HCT116 (cell line): ENCODE measurements at regions not wholly inside any gene's neighbourhood (a gene's known extent, or its start where the extent isn't known, plus 50 kb on each side); places are given as distances from the start of the nearest gene placed in this dataset.

ENCODE experiments used
- EZH2 ChIP-seq: fragments of 200-600 bp; sonication (generic); IDR thresholded peaks from 2 replicates; pipeline ENCODE4 v1.6.1; 2017; ENCODE audit warnings: antibody characterized with exemption, mixed run types
- POLR2AphosphoS5 ChIP-seq: IDR thresholded peaks from 2 replicates; pipeline ENCODE4 v1.6.1; 2011; ENCODE audit warnings: mild to moderate bottlenecking, low read depth, low read length, moderate library complexity
- TCF7L2 ChIP-seq: IDR thresholded peaks from 2 replicates; pipeline ENCODE4 v1.7.0; 2011; ENCODE audit warnings: borderline replicate concordance, inconsistent platforms; ENCODE audit not compliant: insufficient read depth, insufficient read length; ENCODE audit errors: extremely low read depth
- TF ChIP-seq, protein P1 (sequence below), 3 experiments: fragments of 200-600 bp in 1 of 3; sonication (generic) in 1 of 3; IDR thresholded peaks in 2 of 3; conservative IDR thresholded peaks in 1 of 3; 2 replicates each; pipeline ENCODE4 v1.5.1; 2012 to 2017; ENCODE audit warnings: low read depth in 2 of 3, low read length in 2 of 3, antibody characterized with exemption in 1 of 3, borderline replicate concordance in 1 of 3, control low read depth in 1 of 3, mild to moderate bottlenecking in 1 of 3, mixed read lengths in 1 of 3, mixed run types in 1 of 3, moderate library complexity in 1 of 3; ENCODE audit not compliant: insufficient read depth in 1 of 3
- TF ChIP-seq, protein P2 (sequence below): IDR thresholded peaks from 2 replicates; pipeline ENCODE4 v1.6.1; 2012; ENCODE audit warnings: low read depth
- TF ChIP-seq, protein P3 (sequence below): IDR thresholded peaks from 2 replicates; pipeline ENCODE4 v1.6.1; 2012

DNA sequence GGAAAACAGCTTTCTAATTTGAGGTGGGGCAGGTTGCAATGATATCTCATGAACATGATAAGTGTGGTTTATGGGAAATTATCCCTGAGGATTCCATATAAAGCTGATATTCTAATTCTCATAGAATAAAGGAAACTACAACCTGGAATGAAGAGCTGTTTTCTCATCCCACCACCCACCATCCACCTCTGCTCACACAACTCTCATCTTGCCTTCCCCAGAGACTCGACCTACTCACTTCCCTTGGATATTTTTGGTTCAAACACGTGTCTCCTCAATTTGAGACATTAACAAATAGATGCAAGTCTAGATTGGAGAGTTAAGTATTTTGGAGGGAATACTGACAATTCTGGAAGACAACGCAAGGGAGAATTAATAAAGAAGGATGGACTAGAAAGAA is 490.9 kb downstream of the TMEM182 start:
- TF ChIP-seq, protein P1, sequence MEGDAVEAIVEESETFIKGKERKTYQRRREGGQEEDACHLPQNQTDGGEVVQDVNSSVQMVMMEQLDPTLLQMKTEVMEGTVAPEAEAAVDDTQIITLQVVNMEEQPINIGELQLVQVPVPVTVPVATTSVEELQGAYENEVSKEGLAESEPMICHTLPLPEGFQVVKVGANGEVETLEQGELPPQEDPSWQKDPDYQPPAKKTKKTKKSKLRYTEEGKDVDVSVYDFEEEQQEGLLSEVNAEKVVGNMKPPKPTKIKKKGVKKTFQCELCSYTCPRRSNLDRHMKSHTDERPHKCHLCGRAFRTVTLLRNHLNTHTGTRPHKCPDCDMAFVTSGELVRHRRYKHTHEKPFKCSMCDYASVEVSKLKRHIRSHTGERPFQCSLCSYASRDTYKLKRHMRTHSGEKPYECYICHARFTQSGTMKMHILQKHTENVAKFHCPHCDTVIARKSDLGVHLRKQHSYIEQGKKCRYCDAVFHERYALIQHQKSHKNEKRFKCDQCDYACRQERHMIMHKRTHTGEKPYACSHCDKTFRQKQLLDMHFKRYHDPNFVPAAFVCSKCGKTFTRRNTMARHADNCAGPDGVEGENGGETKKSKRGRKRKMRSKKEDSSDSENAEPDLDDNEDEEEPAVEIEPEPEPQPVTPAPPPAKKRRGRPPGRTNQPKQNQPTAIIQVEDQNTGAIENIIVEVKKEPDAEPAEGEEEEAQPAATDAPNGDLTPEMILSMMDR (IDR thresholded peaks at IDR 0.05 in 2 of 3, conservative IDR thresholded peaks at IDR 0.05 in 1 of 3; ENCODE audit: borderline replicate concordance in 1 of 3, insufficient read depth in 1 of 3, low read depth in 2 of 3, low read length in 2 of 3) = no peak
- TF ChIP-seq, protein P2, sequence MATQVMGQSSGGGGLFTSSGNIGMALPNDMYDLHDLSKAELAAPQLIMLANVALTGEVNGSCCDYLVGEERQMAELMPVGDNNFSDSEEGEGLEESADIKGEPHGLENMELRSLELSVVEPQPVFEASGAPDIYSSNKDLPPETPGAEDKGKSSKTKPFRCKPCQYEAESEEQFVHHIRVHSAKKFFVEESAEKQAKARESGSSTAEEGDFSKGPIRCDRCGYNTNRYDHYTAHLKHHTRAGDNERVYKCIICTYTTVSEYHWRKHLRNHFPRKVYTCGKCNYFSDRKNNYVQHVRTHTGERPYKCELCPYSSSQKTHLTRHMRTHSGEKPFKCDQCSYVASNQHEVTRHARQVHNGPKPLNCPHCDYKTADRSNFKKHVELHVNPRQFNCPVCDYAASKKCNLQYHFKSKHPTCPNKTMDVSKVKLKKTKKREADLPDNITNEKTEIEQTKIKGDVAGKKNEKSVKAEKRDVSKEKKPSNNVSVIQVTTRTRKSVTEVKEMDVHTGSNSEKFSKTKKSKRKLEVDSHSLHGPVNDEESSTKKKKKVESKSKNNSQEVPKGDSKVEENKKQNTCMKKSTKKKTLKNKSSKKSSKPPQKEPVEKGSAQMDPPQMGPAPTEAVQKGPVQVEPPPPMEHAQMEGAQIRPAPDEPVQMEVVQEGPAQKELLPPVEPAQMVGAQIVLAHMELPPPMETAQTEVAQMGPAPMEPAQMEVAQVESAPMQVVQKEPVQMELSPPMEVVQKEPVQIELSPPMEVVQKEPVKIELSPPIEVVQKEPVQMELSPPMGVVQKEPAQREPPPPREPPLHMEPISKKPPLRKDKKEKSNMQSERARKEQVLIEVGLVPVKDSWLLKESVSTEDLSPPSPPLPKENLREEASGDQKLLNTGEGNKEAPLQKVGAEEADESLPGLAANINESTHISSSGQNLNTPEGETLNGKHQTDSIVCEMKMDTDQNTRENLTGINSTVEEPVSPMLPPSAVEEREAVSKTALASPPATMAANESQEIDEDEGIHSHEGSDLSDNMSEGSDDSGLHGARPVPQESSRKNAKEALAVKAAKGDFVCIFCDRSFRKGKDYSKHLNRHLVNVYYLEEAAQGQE = no peak
- TF ChIP-seq TCF7L2 (no peak), POLR2AphosphoS5 (no peak), EZH2 (no peak)
- TF ChIP-seq, protein P3, sequence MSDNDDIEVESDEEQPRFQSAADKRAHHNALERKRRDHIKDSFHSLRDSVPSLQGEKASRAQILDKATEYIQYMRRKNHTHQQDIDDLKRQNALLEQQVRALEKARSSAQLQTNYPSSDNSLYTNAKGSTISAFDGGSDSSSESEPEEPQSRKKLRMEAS = no peak
